ENCODE measurements at regions not wholly inside any gene's neighbourhood (a gene's known extent, or its start where the extent isn't known, plus 50 kb on each side); places are given as distances from the start of the nearest gene placed in this dataset.

DNA sequence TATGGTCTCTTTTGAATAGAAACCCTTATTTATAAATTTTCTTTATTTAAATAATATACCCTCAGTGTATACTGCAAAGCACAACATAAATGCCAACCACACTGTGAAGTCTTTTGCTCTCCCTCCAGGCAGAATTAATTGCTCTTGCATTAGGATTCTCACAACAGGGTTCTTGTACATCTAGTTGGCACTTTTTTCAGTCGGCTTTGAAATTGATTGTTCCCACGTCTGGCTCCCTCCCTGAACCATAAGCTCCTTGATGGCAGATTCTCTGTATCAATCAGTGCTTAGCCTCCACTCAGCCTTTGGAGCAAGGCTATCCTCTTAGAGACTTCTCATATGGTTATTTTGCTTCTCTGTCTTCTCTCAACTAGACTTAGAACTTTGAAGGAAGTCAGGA is 288.0 kb upstream of the POU3F2 start:
- H3K27ac Mint-ChIP-seq (ENCODE audit: unreplicated experiment) = peak overlapping the region; percentile 56

DNA sequence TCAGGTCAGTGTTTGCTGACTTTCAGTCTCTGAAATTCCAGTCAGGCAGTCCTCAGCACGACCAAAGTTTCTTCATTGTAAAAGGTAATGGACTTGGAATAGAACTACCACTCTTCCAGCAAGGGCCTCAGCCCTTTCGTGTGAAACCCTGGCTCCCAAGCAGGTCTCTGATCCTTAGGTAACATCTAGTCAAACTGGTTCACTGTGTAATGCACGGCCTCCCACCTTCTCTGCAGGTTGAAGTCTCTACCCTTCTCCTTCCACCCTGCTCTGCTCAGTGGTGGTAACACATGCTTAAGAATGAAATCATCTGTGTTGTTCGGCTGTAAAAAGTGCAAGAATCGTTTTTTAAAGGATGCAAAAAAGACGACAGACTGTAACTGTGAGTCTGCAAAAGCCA is 287.2 kb upstream of the POU3F2 start:
- H3K36me3 Mint-ChIP-seq (ENCODE audit: unreplicated experiment) = no peaks in the 10 kb centered on the region
- H3K4me1 Mint-ChIP-seq (ENCODE audit: low read depth, unreplicated experiment) = peaks cover 37% of the 10 kb centered on the region
- no peak for TF ChIP-seq CTCF (IDR thresholded peaks at IDR 0.05; ENCODE audit: partially characterized antibody, unreplicated experiment)
- H3K27me3 Mint-ChIP-seq (ENCODE audit: unreplicated experiment) = peaks cover 3% of the 10 kb centered on the region
- no peaks in the 10 kb centered on the region for H3K9me3 Mint-ChIP-seq (ENCODE audit: unreplicated experiment)
- H3K4me3 Mint-ChIP-seq (ENCODE audit: unreplicated experiment) = no peak overlapping the region
- peak overlapping the region; percentile 40 for H3K27ac Mint-ChIP-seq (ENCODE audit: unreplicated experiment)
- DNase-seq = no peak

More for the DNA sequence above, 288.0 kb upstream of the POU3F2 start:
- H3K4me3 Mint-ChIP-seq (ENCODE audit: unreplicated experiment) = no peak overlapping the region
- TF ChIP-seq CTCF (IDR thresholded peaks at IDR 0.05; ENCODE audit: partially characterized antibody, unreplicated experiment) = no peak
- H3K9me3 Mint-ChIP-seq (ENCODE audit: unreplicated experiment) = no peaks in the 10 kb centered on the region
- H3K27me3 Mint-ChIP-seq (ENCODE audit: unreplicated experiment) = peaks cover 3% of the 10 kb centered on the region
- no peak for DNase-seq
- H3K36me3 Mint-ChIP-seq (ENCODE audit: unreplicated experiment) = no peaks in the 10 kb centered on the region
- H3K4me1 Mint-ChIP-seq (ENCODE audit: low read depth, unreplicated experiment) = peaks cover 45% of the 10 kb centered on the region

DNA sequence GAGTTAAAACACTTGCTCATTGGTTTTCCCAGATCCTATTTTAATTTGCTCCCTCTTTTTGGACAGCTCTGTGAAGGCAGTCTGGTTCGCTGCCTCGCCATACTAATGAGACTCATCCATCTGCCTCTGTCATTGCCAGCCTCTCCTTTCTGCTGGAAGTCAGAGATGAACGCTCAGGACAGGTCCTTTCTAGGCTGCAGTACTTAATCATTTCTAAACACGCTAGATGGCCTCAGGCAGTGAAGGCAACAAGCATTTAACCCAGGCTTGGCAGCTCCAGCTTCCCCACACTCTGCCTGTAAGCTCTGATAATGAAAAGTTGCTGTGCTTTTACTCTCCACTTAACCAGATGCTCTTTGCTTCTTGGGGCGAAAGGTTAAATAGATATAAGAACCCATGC is 286.7 kb upstream of the POU3F2 start:
- Mint-ChIP-seq H3K4me1 (ENCODE audit: low read depth, unreplicated experiment) (peaks cover 37% of the 10 kb centered on the region), H3K4me3 (ENCODE audit: unreplicated experiment) (peak overlapping the region; percentile 26), H3K36me3 (ENCODE audit: unreplicated experiment) (no peaks in the 10 kb centered on the region), H3K27me3 (ENCODE audit: unreplicated experiment) (peaks cover 3% of the 10 kb centered on the region), H3K27ac (ENCODE audit: unreplicated experiment) (peak overlapping the region; percentile 40), H3K9me3 (ENCODE audit: unreplicated experiment) (no peaks in the 10 kb centered on the region)
- DNase-seq = peak; percentile 46
- no peak for TF ChIP-seq CTCF (IDR thresholded peaks at IDR 0.05; ENCODE audit: partially characterized antibody, unreplicated experiment)

DNA sequence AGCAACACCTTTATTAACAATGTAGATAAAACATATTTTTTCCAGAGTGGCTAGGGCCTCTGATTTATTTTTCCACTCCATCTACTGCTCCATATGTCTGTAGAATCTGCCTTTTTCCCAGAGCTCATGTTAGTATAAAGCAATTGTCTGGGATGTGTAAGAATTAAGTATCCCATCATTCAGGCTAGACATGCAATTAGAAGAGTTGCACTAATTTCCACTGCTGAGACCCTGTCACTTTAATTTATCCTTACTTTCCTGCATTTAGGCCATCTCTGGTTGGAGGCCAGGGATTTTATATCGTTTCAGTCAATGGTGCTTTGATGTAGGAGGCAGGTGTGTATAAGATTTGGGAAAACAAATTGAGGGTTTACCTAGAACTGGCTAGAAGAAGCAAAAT is 286.1 kb upstream of the POU3F2 start:
- H3K36me3 Mint-ChIP-seq (ENCODE audit: unreplicated experiment) = no peaks in the 10 kb centered on the region
- peaks cover 37% of the 10 kb centered on the region for H3K4me1 Mint-ChIP-seq (ENCODE audit: low read depth, unreplicated experiment)
- H3K9me3 Mint-ChIP-seq (ENCODE audit: unreplicated experiment) = no peaks in the 10 kb centered on the region
- no peak for DNase-seq
- H3K4me3 Mint-ChIP-seq (ENCODE audit: unreplicated experiment) = no peak overlapping the region
- H3K27ac Mint-ChIP-seq (ENCODE audit: unreplicated experiment) = peak overlapping the region; percentile 40
- no peak for TF ChIP-seq CTCF (IDR thresholded peaks at IDR 0.05; ENCODE audit: partially characterized antibody, unreplicated experiment)
- peaks cover 3% of the 10 kb centered on the region for H3K27me3 Mint-ChIP-seq (ENCODE audit: unreplicated experiment)

DNA sequence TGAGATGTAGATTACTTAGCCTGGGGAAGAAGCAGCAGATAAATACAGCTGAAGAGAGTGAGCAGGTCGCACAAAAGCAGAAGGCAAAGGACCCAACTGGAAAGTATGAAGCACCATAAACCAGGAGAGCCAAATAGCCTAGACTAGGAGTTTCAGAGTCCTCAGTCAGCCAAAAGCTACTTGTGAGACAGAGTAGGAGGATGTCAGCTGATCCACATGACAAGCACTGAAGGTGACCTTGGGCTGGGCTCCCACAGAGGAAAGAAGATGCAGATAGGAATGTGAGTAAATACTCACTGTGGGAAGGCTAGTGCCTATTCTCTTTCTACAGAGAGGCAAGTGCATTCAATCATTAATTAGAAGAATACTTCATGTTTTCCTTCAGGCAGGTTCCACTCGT is 274.0 kb upstream of the POU3F2 start:
- no peak overlapping the region for H3K4me3 Mint-ChIP-seq (ENCODE audit: unreplicated experiment)
- peaks cover 10% of the 10 kb centered on the region for H3K4me1 Mint-ChIP-seq (ENCODE audit: low read depth, unreplicated experiment)
- no peak overlapping the region for H3K27ac Mint-ChIP-seq (ENCODE audit: unreplicated experiment)
- H3K36me3 Mint-ChIP-seq (ENCODE audit: unreplicated experiment) = no peaks in the 10 kb centered on the region
- no peak for DNase-seq
- H3K27me3 Mint-ChIP-seq (ENCODE audit: unreplicated experiment) = peaks cover 2% of the 10 kb centered on the region
- H3K9me3 Mint-ChIP-seq (ENCODE audit: unreplicated experiment) = no peaks in the 10 kb centered on the region
- TF ChIP-seq CTCF (IDR thresholded peaks at IDR 0.05; ENCODE audit: partially characterized antibody, unreplicated experiment) = no peak

Data from glutamatergic neuron (in vitro differentiated cells).